Mucosa of rectum (tissue), 2 donors: ENCODE measurements at regions not wholly inside any gene's neighbourhood (a gene's known extent, or its start where the extent isn't known, plus 50 kb on each side); places are given as distances from the start of the nearest gene placed in this dataset.

Source experiments
- H3K27ac ChIP-seq, 2 donors: one replicate each; pipeline ENCODE4 v1.7.0; 2013; ENCODE audit warnings: inconsistent platforms in 2 of 2, low read depth in 2 of 2, low read length in 2 of 2
- H3K27me3 ChIP-seq, 2 donors: one replicate each; pipeline ENCODE4 v1.7.0; 2013; ENCODE audit warnings: low read length in 2 of 2; ENCODE audit not compliant: control insufficient read depth in 2 of 2, insufficient read depth in 2 of 2
- H3K36me3 ChIP-seq, 2 donors: one replicate each; pipeline ENCODE4 v1.7.0; 2013; ENCODE audit warnings: low read length in 2 of 2; ENCODE audit not compliant: control insufficient read depth in 2 of 2, insufficient read depth in 2 of 2
- H3K4me1 ChIP-seq, 2 donors: one replicate each; pipeline ENCODE4 v1.7.0; 2013; ENCODE audit warnings: low read length in 2 of 2, mild to moderate bottlenecking in 1 of 2; ENCODE audit not compliant: control insufficient read depth in 2 of 2, insufficient read depth in 2 of 2
- H3K4me3 ChIP-seq, 2 donors: one replicate each; pipeline ENCODE4 v1.7.0; 2013; ENCODE audit warnings: low read length in 2 of 2
- H3K9ac ChIP-seq, 2 donors: one replicate each; pipeline ENCODE4 v1.7.0; 2013; ENCODE audit warnings: low read length in 2 of 2, low read depth in 1 of 2, mild to moderate bottlenecking in 1 of 2
- H3K9me3 ChIP-seq, 2 donors: one replicate each; pipeline ENCODE4 v1.7.0; 2013; ENCODE audit warnings: low read length in 2 of 2; ENCODE audit not compliant: control insufficient read depth in 2 of 2
- donor health status: healthy.
- donor health status: Normal muscosa, but diverticular disease.

GRCh38 chr7:68518060-68518459 lies 1080.2 kb upstream of the AUTS2 start:
- Histone ChIP-seq H3K27me3 (no peaks in the 10 kb centered on the region), H3K27ac (no peak overlapping the region), H3K9ac (no peak overlapping the region), H3K4me3 (no peak overlapping the region), H3K9me3 (no peaks in the 10 kb centered on the region), H3K36me3 (no peaks in the 10 kb centered on the region), H3K4me1 (no peaks in the 10 kb centered on the region)

- no peaks in the 10 kb centered on the region for H3K27me3 ChIP-seq
- H3K9ac ChIP-seq: no peak overlapping the region
- H3K36me3 ChIP-seq: no peaks in the 10 kb centered on the region
- H3K4me3 ChIP-seq: no peak overlapping the region
- no peak overlapping the region for H3K27ac ChIP-seq
- no peaks in the 10 kb centered on the region for H3K4me1 ChIP-seq
- no peaks in the 10 kb centered on the region for H3K9me3 ChIP-seq
Observed at GRCh38 chr7:68524126-68524525, 1074.1 kb upstream of the AUTS2 start.

GRCh38 chr7:68529221-68529620 lies 1069.1 kb upstream of the AUTS2 start:
- H3K36me3 ChIP-seq: no peaks in the 10 kb centered on the region
- no peak overlapping the region for H3K27ac ChIP-seq
- H3K27me3 ChIP-seq: no peaks in the 10 kb centered on the region
- no peaks in the 10 kb centered on the region for H3K9me3 ChIP-seq
- no peaks in the 10 kb centered on the region for H3K4me1 ChIP-seq
- no peak overlapping the region for H3K4me3 ChIP-seq
- no peak overlapping the region for H3K9ac ChIP-seq

- H3K27ac ChIP-seq: no peak overlapping the region
- H3K4me1 ChIP-seq: no peaks in the 10 kb centered on the region
- no peaks in the 10 kb centered on the region for H3K36me3 ChIP-seq
- no peak overlapping the region for H3K9ac ChIP-seq
- no peaks in the 10 kb centered on the region for H3K9me3 ChIP-seq
- H3K27me3 ChIP-seq: no peaks in the 10 kb centered on the region
- no peak overlapping the region for H3K4me3 ChIP-seq
Observed at GRCh38 chr7:68535266-68535665, 1063.0 kb upstream of the AUTS2 start.

- Histone ChIP-seq H3K9ac (no peak overlapping the region), H3K27ac (no peak overlapping the region), H3K4me3 (no peak overlapping the region), H3K36me3 (no peaks in the 10 kb centered on the region), H3K4me1 (no peaks in the 10 kb centered on the region), H3K9me3 (no peaks in the 10 kb centered on the region), H3K27me3 (no peaks in the 10 kb centered on the region)
Observed at GRCh38 chr7:68537051-68537773, 1061.1 kb upstream of the AUTS2 start.

- Histone ChIP-seq H3K9ac (no peak overlapping the region), H3K27me3 (no peaks in the 10 kb centered on the region), H3K9me3 (no peaks in the 10 kb centered on the region), H3K4me3 (no peak overlapping the region), H3K27ac (no peak overlapping the region), H3K36me3 (no peaks in the 10 kb centered on the region), H3K4me1 (no peaks in the 10 kb centered on the region)
Observed at GRCh38 chr7:68537774-68538071, 1060.6 kb upstream of the AUTS2 start.

GRCh38 chr7:68542831-68543230 lies 1055.4 kb upstream of the AUTS2 start:
- Histone ChIP-seq H3K27ac (no peak overlapping the region), H3K9ac (no peak overlapping the region), H3K9me3 (no peaks in the 10 kb centered on the region), H3K36me3 (no peaks in the 10 kb centered on the region), H3K4me3 (no peak overlapping the region), H3K4me1 (no peaks in the 10 kb centered on the region), H3K27me3 (no peaks in the 10 kb centered on the region)

GRCh38 chr7:68544851-68545250 lies 1053.4 kb upstream of the AUTS2 start:
- Histone ChIP-seq H3K4me3 (no peak overlapping the region), H3K9me3 (no peaks in the 10 kb centered on the region), H3K27ac (no peak overlapping the region), H3K27me3 (no peaks in the 10 kb centered on the region), H3K4me1 (no peaks in the 10 kb centered on the region), H3K36me3 (no peaks in the 10 kb centered on the region), H3K9ac (no peak overlapping the region)

- Histone ChIP-seq H3K27me3 (no peaks in the 10 kb centered on the region), H3K9me3 (no peaks in the 10 kb centered on the region), H3K27ac (no peak overlapping the region)
Observed at GRCh38 chr7:68547181-68547580, 1051.1 kb upstream of the AUTS2 start.

GRCh38 chr7:68547799-68548198 lies 1050.5 kb upstream of the AUTS2 start:
- H3K4me3 ChIP-seq: no peak overlapping the region
- no peak overlapping the region for H3K9ac ChIP-seq
- H3K27me3 ChIP-seq: no peaks in the 10 kb centered on the region
- H3K9me3 ChIP-seq: no peaks in the 10 kb centered on the region
- no peaks in the 10 kb centered on the region for H3K36me3 ChIP-seq
- H3K4me1 ChIP-seq: no peaks in the 10 kb centered on the region
- H3K27ac ChIP-seq: no peak overlapping the region

More at GRCh38 chr7:68547181-68547580, 1051.1 kb upstream of the AUTS2 start:
- Histone ChIP-seq H3K9ac (no peak overlapping the region), H3K4me3 (no peak overlapping the region), H3K36me3 (no peaks in the 10 kb centered on the region), H3K4me1 (no peaks in the 10 kb centered on the region)

- Histone ChIP-seq H3K9me3 (no peaks in the 10 kb centered on the region), H3K4me3 (no peak overlapping the region), H3K36me3 (no peaks in the 10 kb centered on the region), H3K27ac (no peak overlapping the region), H3K4me1 (no peaks in the 10 kb centered on the region), H3K9ac (no peak overlapping the region), H3K27me3 (no peaks in the 10 kb centered on the region)
Observed at GRCh38 chr7:68550027-68550426, 1048.2 kb upstream of the AUTS2 start.
